K562 (cell line): ENCODE measurements at regions not wholly inside any gene's neighbourhood (a gene's known extent, or its start where the extent isn't known, plus 50 kb on each side); places are given as distances from the start of the nearest gene placed in this dataset.

Experiments
- ATF1 ChIP-seq, 2 experiments: fragments of 450-650 bp in 1 of 2; IDR thresholded peaks; 2 replicates each; pipeline ENCODE4 v1.6.1; 2016; ENCODE audit warnings: missing compliant biosample characterization in 1 of 2, missing genetic modification characterization in 1 of 2
- CC2D1A ChIP-seq: fragments of 450-650 bp; IDR thresholded peaks from 2 replicates; pipeline ENCODE4 v1.6.1; 2017; ENCODE audit warnings: mild to moderate bottlenecking
- EZH2 ChIP-seq: IDR thresholded peaks from 2 replicates; pipeline ENCODE4 v1.6.1; 2012; ENCODE audit warnings: low read depth, mild to moderate bottlenecking, inconsistent platforms, low read length, borderline replicate concordance
- GABPB1 ChIP-seq: sonication (generic); formaldehyde crosslinking; IDR thresholded peaks from 2 replicates; pipeline ENCODE4 v1.8.0; 2022; ENCODE audit warnings: mild to moderate bottlenecking, missing genetic modification reagents
- NFIC ChIP-seq: fragments of 450-650 bp; IDR thresholded peaks from 2 replicates; pipeline ENCODE4 v1.6.1; 2017; ENCODE audit warnings: mild to moderate bottlenecking, inconsistent platforms
- SMC3 ChIP-seq: conservative IDR thresholded peaks from 2 replicates; pipeline ENCODE4 v1.6.1; 2011; ENCODE audit warnings: low read depth, low read length, improper control_type of control experiment; ENCODE audit not compliant: insufficient read depth
- SREBF1 ChIP-seq: fragments of 150-350 bp; IDR thresholded peaks from 2 replicates; pipeline ENCODE4 v1.6.1; 2014; ENCODE audit warnings: antibody characterized with exemption, low read depth, low read length, borderline replicate concordance
- U2AF2 ChIP-seq: fragments of 200-400 bp; formaldehyde crosslinking; optimal IDR thresholded peaks from 2 replicates; pipeline ENCODE3; 2017; ENCODE audit warnings: low read depth, mild to moderate bottlenecking, low read length
- TF ChIP-seq, protein P1 (sequence below): sonication (generic); formaldehyde crosslinking; IDR thresholded peaks from 2 replicates; pipeline ENCODE4 v1.8.0; 2022; ENCODE audit warnings: mild to moderate bottlenecking, missing genetic modification reagents, borderline replicate concordance
- TF ChIP-seq, protein P2 (sequence below), 3 experiments: IDR thresholded peaks in 2 of 3; conservative IDR thresholded peaks in 1 of 3; 2 replicates each; pipeline ENCODE4 v1.5.1; 2011 to 2012; ENCODE audit warnings: low read length in 3 of 3, mild to moderate bottlenecking in 3 of 3, control low read depth in 2 of 3, improper control_type of control experiment in 1 of 3, inconsistent platforms in 1 of 3, low read depth in 1 of 3, mixed read lengths in 1 of 3, moderate library complexity in 1 of 3; ENCODE audit not compliant: insufficient read depth in 2 of 3

GRCh38 chr2:194696690-194697089 is 960.3 kb upstream of the SLC39A10 start:
- TF ChIP-seq SMC3 (no peak), CC2D1A (no peak), EZH2 (no peak), NFIC (no peak), ATF1 (CRISPR knock-in tag; IDR thresholded peaks at IDR 0.05) (no peak), ATF1 (tag; IDR thresholded peaks at IDR 0.05) (no peak), SREBF1 (no peak), GABPB1 (no peak), U2AF2 (no peak)
- TF ChIP-seq, protein P1, sequence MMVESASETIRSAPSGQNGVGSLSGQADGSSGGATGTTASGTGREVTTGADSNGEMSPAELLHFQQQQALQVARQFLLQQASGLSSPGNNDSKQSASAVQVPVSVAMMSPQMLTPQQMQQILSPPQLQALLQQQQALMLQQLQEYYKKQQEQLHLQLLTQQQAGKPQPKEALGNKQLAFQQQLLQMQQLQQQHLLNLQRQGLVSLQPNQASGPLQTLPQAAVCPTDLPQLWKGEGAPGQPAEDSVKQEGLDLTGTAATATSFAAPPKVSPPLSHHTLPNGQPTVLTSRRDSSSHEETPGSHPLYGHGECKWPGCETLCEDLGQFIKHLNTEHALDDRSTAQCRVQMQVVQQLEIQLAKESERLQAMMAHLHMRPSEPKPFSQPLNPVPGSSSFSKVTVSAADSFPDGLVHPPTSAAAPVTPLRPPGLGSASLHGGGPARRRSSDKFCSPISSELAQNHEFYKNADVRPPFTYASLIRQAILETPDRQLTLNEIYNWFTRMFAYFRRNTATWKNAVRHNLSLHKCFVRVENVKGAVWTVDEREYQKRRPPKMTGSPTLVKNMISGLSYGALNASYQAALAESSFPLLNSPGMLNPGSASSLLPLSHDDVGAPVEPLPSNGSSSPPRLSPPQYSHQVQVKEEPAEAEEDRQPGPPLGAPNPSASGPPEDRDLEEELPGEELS = no peak
- TF ChIP-seq, protein P2, sequence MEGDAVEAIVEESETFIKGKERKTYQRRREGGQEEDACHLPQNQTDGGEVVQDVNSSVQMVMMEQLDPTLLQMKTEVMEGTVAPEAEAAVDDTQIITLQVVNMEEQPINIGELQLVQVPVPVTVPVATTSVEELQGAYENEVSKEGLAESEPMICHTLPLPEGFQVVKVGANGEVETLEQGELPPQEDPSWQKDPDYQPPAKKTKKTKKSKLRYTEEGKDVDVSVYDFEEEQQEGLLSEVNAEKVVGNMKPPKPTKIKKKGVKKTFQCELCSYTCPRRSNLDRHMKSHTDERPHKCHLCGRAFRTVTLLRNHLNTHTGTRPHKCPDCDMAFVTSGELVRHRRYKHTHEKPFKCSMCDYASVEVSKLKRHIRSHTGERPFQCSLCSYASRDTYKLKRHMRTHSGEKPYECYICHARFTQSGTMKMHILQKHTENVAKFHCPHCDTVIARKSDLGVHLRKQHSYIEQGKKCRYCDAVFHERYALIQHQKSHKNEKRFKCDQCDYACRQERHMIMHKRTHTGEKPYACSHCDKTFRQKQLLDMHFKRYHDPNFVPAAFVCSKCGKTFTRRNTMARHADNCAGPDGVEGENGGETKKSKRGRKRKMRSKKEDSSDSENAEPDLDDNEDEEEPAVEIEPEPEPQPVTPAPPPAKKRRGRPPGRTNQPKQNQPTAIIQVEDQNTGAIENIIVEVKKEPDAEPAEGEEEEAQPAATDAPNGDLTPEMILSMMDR (IDR thresholded peaks at IDR 0.05 in 2 of 3, conservative IDR thresholded peaks at IDR 0.05 in 1 of 3; ENCODE audit: insufficient read depth in 2 of 3, low read depth in 1 of 3, low read length in 3 of 3) = no peak
